ENCODE measurements at regions not wholly inside any gene's neighbourhood (a gene's known extent, or its start where the extent isn't known, plus 50 kb on each side); places are given as distances from the start of the nearest gene placed in this dataset.

GRCh38 chr11:134863294-134863693 lies 451.3 kb upstream of the B3GAT1 start:
- peaks cover 0 to under 1% (median 0%) of the 10 kb centered on the region in 4 donors for H3K4me1 ChIP-seq
- intact Hi-C loops (cut with DNase I), result no loop called here
- TF ChIP-seq POLR2A (IDR thresholded peaks at IDR 0.05; ENCODE audit: low read depth) (no peak), EP300 (IDR thresholded peaks at IDR 0.05) (no peak), POLR2AphosphoS5 (IDR thresholded peaks at IDR 0.05) (no peak), CTCF (IDR thresholded peaks at IDR 0.05) (no peak)
- no peak for DNase-seq (ENCODE audit: extremely low spot score)
- 72% methylated on average over 2 of the region's 9 CpGs for WGBS
- H3K4me3 ChIP-seq, result no peak overlapping the region
- H3K27me3 ChIP-seq, result peaks cover 0 to 32% (median 0%) of the 10 kb centered on the region in 4 donors
- H3K9me3 ChIP-seq, result no peaks in the 10 kb centered on the region
- no peaks in the 10 kb centered on the region for H3K36me3 ChIP-seq
- no peak overlapping the region for H3K27ac ChIP-seq (replicated peaks in 1 of 4)

- 77% methylated on average over 5 of the region's 10 CpGs for WGBS
- intact Hi-C loops (cut with DNase I), result no loop called here
- Histone ChIP-seq H3K4me3 (no peak overlapping the region), H3K36me3 (no peaks in the 10 kb centered on the region), H3K9me3 (no peaks in the 10 kb centered on the region), H3K27ac (replicated peaks in 1 of 4) (no peak overlapping the region), H3K27me3 (peaks cover 0 to 37% (median 0%) of the 10 kb centered on the region in 4 donors), H3K4me1 (no peaks in the 10 kb centered on the region)
- TF ChIP-seq POLR2AphosphoS5 (IDR thresholded peaks at IDR 0.05) (no peak), CTCF (IDR thresholded peaks at IDR 0.05) (no peak), POLR2A (IDR thresholded peaks at IDR 0.05; ENCODE audit: low read depth) (no peak), EP300 (IDR thresholded peaks at IDR 0.05) (no peak)
- DNase-seq (ENCODE audit: extremely low spot score), result no peak
Observed at GRCh38 chr11:134862587-134863195, 450.6 kb upstream of the B3GAT1 start.

GRCh38 chr11:134862105-134862502 lies 450.1 kb upstream of the B3GAT1 start:
- no peaks in the 10 kb centered on the region for H3K9me3 ChIP-seq
- no peak for DNase-seq (ENCODE audit: extremely low spot score)
- no peak overlapping the region for H3K4me3 ChIP-seq
- TF ChIP-seq POLR2A (IDR thresholded peaks at IDR 0.05; ENCODE audit: low read depth), result no peak
- TF ChIP-seq POLR2AphosphoS5 (IDR thresholded peaks at IDR 0.05), result no peak
- no peak for TF ChIP-seq CTCF (IDR thresholded peaks at IDR 0.05)
- no peak for TF ChIP-seq EP300 (IDR thresholded peaks at IDR 0.05)
- no peaks in the 10 kb centered on the region for H3K4me1 ChIP-seq
- no peaks in the 10 kb centered on the region for H3K36me3 ChIP-seq
- 59% methylated on average over 5 of the region's 5 CpGs for WGBS
- H3K27me3 ChIP-seq, result peaks cover 0 to 43% (median 0%) of the 10 kb centered on the region in 4 donors
- H3K27ac ChIP-seq (replicated peaks in 1 of 4), result no peak overlapping the region
- intact Hi-C loops (cut with DNase I), result no loop called here

GRCh38 chr11:134861490-134862104 lies 449.6 kb upstream of the B3GAT1 start:
- Histone ChIP-seq H3K9me3 (no peaks in the 10 kb centered on the region), H3K4me1 (no peaks in the 10 kb centered on the region), H3K27ac (replicated peaks in 1 of 4) (no peak overlapping the region), H3K36me3 (no peaks in the 10 kb centered on the region), H3K4me3 (no peak overlapping the region), H3K27me3 (peaks cover 0 to 48% (median 0%) of the 10 kb centered on the region in 4 donors)
- DNase-seq (ENCODE audit: extremely low spot score), result no peak
- TF ChIP-seq POLR2AphosphoS5 (IDR thresholded peaks at IDR 0.05) (no peak), CTCF (IDR thresholded peaks at IDR 0.05) (no peak), POLR2A (IDR thresholded peaks at IDR 0.05; ENCODE audit: low read depth) (no peak)
- 82% methylated on average over 15 of the region's 15 CpGs for WGBS
- intact Hi-C loops (cut with DNase I), result no loop called here

Data from esophagus muscularis mucosa (tissue), 4 donors.